ENCODE measurements at regions not wholly inside any gene's neighbourhood (a gene's known extent, or its start where the extent isn't known, plus 50 kb on each side); places are given as distances from the start of the nearest gene placed in this dataset.

DNA sequence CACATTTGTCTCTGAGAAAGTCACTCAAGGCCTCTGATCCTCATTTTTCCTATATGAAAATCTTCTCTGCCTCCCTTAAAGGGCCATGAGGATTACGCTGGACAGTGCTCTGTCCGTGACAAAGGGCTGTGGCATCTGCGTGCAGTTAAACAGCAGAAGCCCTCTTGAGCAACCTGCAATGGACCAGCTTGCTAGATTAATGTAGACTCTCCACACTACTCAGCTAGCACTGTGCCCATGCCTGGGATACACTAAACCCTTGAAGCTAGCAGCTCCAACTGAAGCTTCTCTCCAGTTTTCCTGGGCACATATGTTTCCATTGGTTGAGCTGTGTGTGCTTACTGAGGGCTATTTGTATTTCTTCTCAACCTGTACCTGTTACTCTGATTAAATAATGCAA lies 303.8 kb downstream of the RPLP1 start:
- H3K4me3 ChIP-seq (ENCODE audit: low read depth in 1 of 3, low read length in 3 of 3), result no peak overlapping the region
- no peaks in the 10 kb centered on the region for H3K9me3 ChIP-seq (ENCODE audit: control insufficient read depth in 4 of 4, low read length in 3 of 4)
- TF ChIP-seq, protein P1, sequence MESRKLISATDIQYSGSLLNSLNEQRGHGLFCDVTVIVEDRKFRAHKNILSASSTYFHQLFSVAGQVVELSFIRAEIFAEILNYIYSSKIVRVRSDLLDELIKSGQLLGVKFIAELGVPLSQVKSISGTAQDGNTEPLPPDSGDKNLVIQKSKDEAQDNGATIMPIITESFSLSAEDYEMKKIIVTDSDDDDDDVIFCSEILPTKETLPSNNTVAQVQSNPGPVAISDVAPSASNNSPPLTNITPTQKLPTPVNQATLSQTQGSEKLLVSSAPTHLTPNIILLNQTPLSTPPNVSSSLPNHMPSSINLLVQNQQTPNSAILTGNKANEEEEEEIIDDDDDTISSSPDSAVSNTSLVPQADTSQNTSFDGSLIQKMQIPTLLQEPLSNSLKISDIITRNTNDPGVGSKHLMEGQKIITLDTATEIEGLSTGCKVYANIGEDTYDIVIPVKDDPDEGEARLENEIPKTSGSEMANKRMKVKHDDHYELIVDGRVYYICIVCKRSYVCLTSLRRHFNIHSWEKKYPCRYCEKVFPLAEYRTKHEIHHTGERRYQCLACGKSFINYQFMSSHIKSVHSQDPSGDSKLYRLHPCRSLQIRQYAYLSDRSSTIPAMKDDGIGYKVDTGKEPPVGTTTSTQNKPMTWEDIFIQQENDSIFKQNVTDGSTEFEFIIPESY (IDR thresholded peaks at IDR 0.05), result no peak
- no peak for TF ChIP-seq HNF4A (conservative IDR thresholded peaks at IDR 0.05)
- no peak for TF ChIP-seq YY1 (IDR thresholded peaks at IDR 0.05)
- TF ChIP-seq FOXA1 (IDR thresholded peaks at IDR 0.05), result no peak
- no peak for TF ChIP-seq EGR1 (IDR thresholded peaks at IDR 0.05; ENCODE audit: low read depth in 2 of 2)
- TF ChIP-seq TAF1 (conservative IDR thresholded peaks at IDR 0.05), result no peak
- TF ChIP-seq RXRA (IDR thresholded peaks at IDR 0.05), result no peak
- TF ChIP-seq RAD21 (IDR thresholded peaks at IDR 0.05), result no peak
- no peak for TF ChIP-seq JUND (IDR thresholded peaks at IDR 0.05)
- no peak for TF ChIP-seq SP1 (IDR thresholded peaks at IDR 0.05)
- TF ChIP-seq, protein P2, sequence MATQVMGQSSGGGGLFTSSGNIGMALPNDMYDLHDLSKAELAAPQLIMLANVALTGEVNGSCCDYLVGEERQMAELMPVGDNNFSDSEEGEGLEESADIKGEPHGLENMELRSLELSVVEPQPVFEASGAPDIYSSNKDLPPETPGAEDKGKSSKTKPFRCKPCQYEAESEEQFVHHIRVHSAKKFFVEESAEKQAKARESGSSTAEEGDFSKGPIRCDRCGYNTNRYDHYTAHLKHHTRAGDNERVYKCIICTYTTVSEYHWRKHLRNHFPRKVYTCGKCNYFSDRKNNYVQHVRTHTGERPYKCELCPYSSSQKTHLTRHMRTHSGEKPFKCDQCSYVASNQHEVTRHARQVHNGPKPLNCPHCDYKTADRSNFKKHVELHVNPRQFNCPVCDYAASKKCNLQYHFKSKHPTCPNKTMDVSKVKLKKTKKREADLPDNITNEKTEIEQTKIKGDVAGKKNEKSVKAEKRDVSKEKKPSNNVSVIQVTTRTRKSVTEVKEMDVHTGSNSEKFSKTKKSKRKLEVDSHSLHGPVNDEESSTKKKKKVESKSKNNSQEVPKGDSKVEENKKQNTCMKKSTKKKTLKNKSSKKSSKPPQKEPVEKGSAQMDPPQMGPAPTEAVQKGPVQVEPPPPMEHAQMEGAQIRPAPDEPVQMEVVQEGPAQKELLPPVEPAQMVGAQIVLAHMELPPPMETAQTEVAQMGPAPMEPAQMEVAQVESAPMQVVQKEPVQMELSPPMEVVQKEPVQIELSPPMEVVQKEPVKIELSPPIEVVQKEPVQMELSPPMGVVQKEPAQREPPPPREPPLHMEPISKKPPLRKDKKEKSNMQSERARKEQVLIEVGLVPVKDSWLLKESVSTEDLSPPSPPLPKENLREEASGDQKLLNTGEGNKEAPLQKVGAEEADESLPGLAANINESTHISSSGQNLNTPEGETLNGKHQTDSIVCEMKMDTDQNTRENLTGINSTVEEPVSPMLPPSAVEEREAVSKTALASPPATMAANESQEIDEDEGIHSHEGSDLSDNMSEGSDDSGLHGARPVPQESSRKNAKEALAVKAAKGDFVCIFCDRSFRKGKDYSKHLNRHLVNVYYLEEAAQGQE (IDR thresholded peaks at IDR 0.05), result no peak
- no peak for TF ChIP-seq FOXA2 (IDR thresholded peaks at IDR 0.05)
- TF ChIP-seq, protein P3, sequence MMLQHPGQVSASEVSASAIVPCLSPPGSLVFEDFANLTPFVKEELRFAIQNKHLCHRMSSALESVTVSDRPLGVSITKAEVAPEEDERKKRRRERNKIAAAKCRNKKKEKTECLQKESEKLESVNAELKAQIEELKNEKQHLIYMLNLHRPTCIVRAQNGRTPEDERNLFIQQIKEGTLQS (IDR thresholded peaks at IDR 0.05), result no peak
- TF ChIP-seq, protein P4, sequence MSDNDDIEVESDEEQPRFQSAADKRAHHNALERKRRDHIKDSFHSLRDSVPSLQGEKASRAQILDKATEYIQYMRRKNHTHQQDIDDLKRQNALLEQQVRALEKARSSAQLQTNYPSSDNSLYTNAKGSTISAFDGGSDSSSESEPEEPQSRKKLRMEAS (IDR thresholded peaks at IDR 0.05), result no peak
- no peak for TF ChIP-seq HNF4G (IDR thresholded peaks at IDR 0.05)
- H3K4me1 ChIP-seq (ENCODE audit: control insufficient read depth in 4 of 4, insufficient read depth in 4 of 4, low read length in 3 of 4), result no peaks in the 10 kb centered on the region
- H3K36me3 ChIP-seq (ENCODE audit: control insufficient read depth in 4 of 4, insufficient read depth in 3 of 4, low read depth in 1 of 4, low read length in 3 of 4), result no peaks in the 10 kb centered on the region
- no peaks in the 10 kb centered on the region for H3K27me3 ChIP-seq (ENCODE audit: control insufficient read depth in 4 of 4, insufficient read depth in 4 of 4, low read length in 3 of 4)
- DNase-seq (ENCODE audit: low spot score), result no peak
- no peak overlapping the region for H3K27ac ChIP-seq (ENCODE audit: low read depth in 1 of 2, low read length in 2 of 2)
- H3K9ac ChIP-seq (ENCODE audit: low read depth in 1 of 2, low read length in 2 of 2), result no peak overlapping the region
- 96% methylated on average over 3 of the region's 3 CpGs for WGBS

DNA sequence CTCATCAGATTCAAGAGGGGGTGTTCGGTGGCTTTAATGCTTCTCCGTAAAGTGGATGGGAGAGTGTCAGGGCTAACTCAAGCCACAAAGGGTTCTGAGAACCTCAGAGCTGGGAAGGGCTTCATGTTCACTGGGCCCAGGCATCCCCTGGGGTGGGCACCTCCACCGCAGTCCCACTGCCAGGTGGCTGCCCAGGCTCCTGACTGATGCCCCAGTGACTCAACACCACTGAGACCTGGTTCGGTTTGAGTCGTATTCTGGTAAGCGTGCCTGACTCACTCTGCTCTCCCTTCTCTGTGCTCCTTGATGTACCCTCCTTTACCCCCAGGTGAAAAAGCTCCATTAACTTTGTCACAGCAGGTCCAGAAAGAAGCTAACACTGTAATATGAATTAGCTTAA lies 304.6 kb downstream of the RPLP1 start:
- Histone ChIP-seq H3K9me3 (ENCODE audit: control insufficient read depth in 4 of 4, low read length in 3 of 4) (no peaks in the 10 kb centered on the region), H3K4me3 (ENCODE audit: low read depth in 1 of 3, low read length in 3 of 3) (no peak overlapping the region), H3K4me1 (ENCODE audit: control insufficient read depth in 4 of 4, insufficient read depth in 4 of 4, low read length in 3 of 4) (no peaks in the 10 kb centered on the region), H3K9ac (ENCODE audit: low read depth in 1 of 2, low read length in 2 of 2) (no peak overlapping the region), H3K27me3 (ENCODE audit: control insufficient read depth in 4 of 4, insufficient read depth in 4 of 4, low read length in 3 of 4) (no peaks in the 10 kb centered on the region), H3K36me3 (ENCODE audit: control insufficient read depth in 4 of 4, insufficient read depth in 3 of 4, low read depth in 1 of 4, low read length in 3 of 4) (no peaks in the 10 kb centered on the region), H3K27ac (ENCODE audit: low read depth in 1 of 2, low read length in 2 of 2) (no peak overlapping the region)
- 97% methylated on average over 6 of the region's 6 CpGs for WGBS
- TF ChIP-seq FOXA2 (IDR thresholded peaks at IDR 0.05) (no peak), RXRA (IDR thresholded peaks at IDR 0.05) (no peak), HNF4G (IDR thresholded peaks at IDR 0.05) (no peak), NR2F2 (IDR thresholded peaks at IDR 0.05) (no peak)
- no peak for DNase-seq (ENCODE audit: low spot score)

All from liver (tissue), 7 donors.